WERI-Rb-1 (cell line): ENCODE measurements at regions not wholly inside any gene's neighbourhood (a gene's known extent, or its start where the extent isn't known, plus 50 kb on each side); places are given as distances from the start of the nearest gene placed in this dataset.

Source experiments
- DNase-seq: peaks from one replicate; pipeline ENCODE4 v3.0.0-alpha.2; 2020
- H3K27ac ChIP-seq: fragments of 250-450 bp; sonication (Bioruptor Pico); 2 replicates; pipeline ENCODE4 v1.5.1; 2020; ENCODE audit warnings: mild to moderate bottlenecking, moderate library complexity
- H3K27me3 ChIP-seq: fragments of 250-450 bp; sonication (Bioruptor Pico); 2 replicates; pipeline ENCODE4 v1.5.1; 2021; ENCODE audit warnings: mild to moderate bottlenecking, low read depth, moderate library complexity; ENCODE audit not compliant: insufficient read depth, severe bottlenecking
- H3K36me3 ChIP-seq: fragments of 250-450 bp; sonication (Bioruptor Pico); 2 replicates; pipeline ENCODE4 v1.5.1; 2020; ENCODE audit warnings: mild to moderate bottlenecking, moderate library complexity
- H3K4me3 ChIP-seq: 2 replicates; pipeline ENCODE4 v1.5.1; 2011; ENCODE audit warnings: low read depth, mild to moderate bottlenecking, control low read depth, low read length
- H3K9me3 ChIP-seq: fragments of 250-450 bp; sonication (Bioruptor Pico); 2 replicates; pipeline ENCODE4 v1.5.1; 2021; ENCODE audit warnings: mild to moderate bottlenecking, moderate library complexity; ENCODE audit not compliant: severe bottlenecking
- TF ChIP-seq, protein P1 (sequence below): IDR thresholded peaks from 2 replicates; pipeline ENCODE4 v1.5.1; 2011; ENCODE audit warnings: low read depth, mild to moderate bottlenecking, control low read depth, inconsistent platforms, low read length

GRCh38 chr6:40848038-40848437 is 191.0 kb downstream of the UNC5CL start:
- Histone ChIP-seq H3K27ac (no peak overlapping the region), H3K4me3 (no peak overlapping the region), H3K36me3 (no peaks in the 10 kb centered on the region), H3K9me3 (no peaks in the 10 kb centered on the region), H3K27me3 (no peaks in the 10 kb centered on the region)
- DNase-seq, result no peak
- TF ChIP-seq, protein P1, sequence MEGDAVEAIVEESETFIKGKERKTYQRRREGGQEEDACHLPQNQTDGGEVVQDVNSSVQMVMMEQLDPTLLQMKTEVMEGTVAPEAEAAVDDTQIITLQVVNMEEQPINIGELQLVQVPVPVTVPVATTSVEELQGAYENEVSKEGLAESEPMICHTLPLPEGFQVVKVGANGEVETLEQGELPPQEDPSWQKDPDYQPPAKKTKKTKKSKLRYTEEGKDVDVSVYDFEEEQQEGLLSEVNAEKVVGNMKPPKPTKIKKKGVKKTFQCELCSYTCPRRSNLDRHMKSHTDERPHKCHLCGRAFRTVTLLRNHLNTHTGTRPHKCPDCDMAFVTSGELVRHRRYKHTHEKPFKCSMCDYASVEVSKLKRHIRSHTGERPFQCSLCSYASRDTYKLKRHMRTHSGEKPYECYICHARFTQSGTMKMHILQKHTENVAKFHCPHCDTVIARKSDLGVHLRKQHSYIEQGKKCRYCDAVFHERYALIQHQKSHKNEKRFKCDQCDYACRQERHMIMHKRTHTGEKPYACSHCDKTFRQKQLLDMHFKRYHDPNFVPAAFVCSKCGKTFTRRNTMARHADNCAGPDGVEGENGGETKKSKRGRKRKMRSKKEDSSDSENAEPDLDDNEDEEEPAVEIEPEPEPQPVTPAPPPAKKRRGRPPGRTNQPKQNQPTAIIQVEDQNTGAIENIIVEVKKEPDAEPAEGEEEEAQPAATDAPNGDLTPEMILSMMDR, result no peak

GRCh38 chr6:40845553-40845952 is 193.5 kb downstream of the UNC5CL start:
- TF ChIP-seq, protein P1, result peak; percentile 98
- peak; percentile 86 for DNase-seq
- no peaks in the 10 kb centered on the region for H3K9me3 ChIP-seq
- no peak overlapping the region for H3K27ac ChIP-seq
- no peak overlapping the region for H3K4me3 ChIP-seq
- H3K27me3 ChIP-seq, result no peaks in the 10 kb centered on the region
- H3K36me3 ChIP-seq, result no peaks in the 10 kb centered on the region

- TF ChIP-seq, protein P1, result no peak
- H3K4me3 ChIP-seq, result no peak overlapping the region
- H3K27ac ChIP-seq, result no peak overlapping the region
- DNase-seq, result no peak
- no peaks in the 10 kb centered on the region for H3K36me3 ChIP-seq
- H3K9me3 ChIP-seq, result no peaks in the 10 kb centered on the region
- H3K27me3 ChIP-seq, result no peaks in the 10 kb centered on the region
These were observed 194.8 kb downstream of the UNC5CL start for GRCh38 chr6:40844246-40844645.

- Histone ChIP-seq H3K27me3 (no peaks in the 10 kb centered on the region), H3K36me3 (no peaks in the 10 kb centered on the region), H3K27ac (no peak overlapping the region), H3K4me3 (no peak overlapping the region), H3K9me3 (no peaks in the 10 kb centered on the region)
- DNase-seq, result no peak
- TF ChIP-seq, protein P1, result no peak
These were observed 197.3 kb downstream of the UNC5CL start for GRCh38 chr6:40841721-40842120.

GRCh38 chr6:40832691-40833090 is 206.3 kb downstream of the UNC5CL start:
- Histone ChIP-seq H3K27ac (no peak overlapping the region), H3K9me3 (no peaks in the 10 kb centered on the region), H3K27me3 (no peaks in the 10 kb centered on the region), H3K36me3 (no peaks in the 10 kb centered on the region), H3K4me3 (no peak overlapping the region)
- TF ChIP-seq, protein P1, result no peak
- no peak for DNase-seq

DNA sequence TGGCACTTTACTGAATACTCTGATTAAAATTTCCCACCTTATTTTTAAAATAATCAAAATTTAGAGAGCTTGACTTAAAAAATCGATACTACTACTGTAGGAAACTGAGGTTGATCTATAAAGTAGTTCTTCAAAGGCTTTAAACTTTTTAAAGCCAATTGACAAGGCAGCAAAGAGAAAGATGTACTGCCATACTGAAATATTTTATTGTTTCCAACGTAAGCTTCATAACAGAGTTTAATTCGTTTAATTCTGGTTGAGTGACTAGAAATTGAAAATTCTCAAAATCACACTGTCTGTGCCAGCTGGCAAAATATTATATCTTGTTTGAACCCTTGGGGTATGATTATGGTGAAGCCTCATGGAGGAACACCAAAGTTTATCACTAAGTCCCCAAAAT is 207.6 kb downstream of the UNC5CL start:
- TF ChIP-seq, protein P1, result no peak
- H3K4me3 ChIP-seq, result no peak overlapping the region
- DNase-seq, result no peak
- no peaks in the 10 kb centered on the region for H3K27me3 ChIP-seq
- no peak overlapping the region for H3K27ac ChIP-seq
- no peaks in the 10 kb centered on the region for H3K36me3 ChIP-seq
- no peaks in the 10 kb centered on the region for H3K9me3 ChIP-seq
